ENCODE measurements at regions not wholly inside any gene's neighbourhood (a gene's known extent, or its start where the extent isn't known, plus 50 kb on each side); places are given as distances from the start of the nearest gene placed in this dataset.

- no peak for DNase-seq
These were observed 120.7 kb upstream of the ADGRL3 start for GRCh38 chr4:61079427-61079826.

GRCh38 chr4:61079976-61080375 is 120.2 kb upstream of the ADGRL3 start:
- no peak for DNase-seq

- no peak for DNase-seq
These were observed 114.6 kb upstream of the ADGRL3 start for GRCh38 chr4:61085534-61085933.

GRCh38 chr4:61086357-61086756 is 113.8 kb upstream of the ADGRL3 start:
- DNase-seq = no peak

GRCh38 chr4:61086979-61087378 is 113.1 kb upstream of the ADGRL3 start:
- DNase-seq = no peak

- no peak for DNase-seq
These were observed 105.1 kb upstream of the ADGRL3 start for GRCh38 chr4:61094854-61095598.

- DNase-seq = no peak
These were observed 71.4 kb upstream of the ADGRL3 start for GRCh38 chr4:61128682-61129081.

GRCh38 chr4:61129971-61130370 is 70.2 kb upstream of the ADGRL3 start:
- no peak for DNase-seq

GRCh38 chr4:61143461-61143860 is 56.7 kb upstream of the ADGRL3 start:
- no peak for DNase-seq

GRCh38 chr4:61149278-61149677 is 50.8 kb upstream of the ADGRL3 start:
- no peak for DNase-seq

All from NCI-H1417 treated with DMSO at 0.1 percent for 48 hours (cell line).